ENCODE measurements at regions not wholly inside any gene's neighbourhood (a gene's known extent, or its start where the extent isn't known, plus 50 kb on each side); places are given as distances from the start of the nearest gene placed in this dataset.

DNA sequence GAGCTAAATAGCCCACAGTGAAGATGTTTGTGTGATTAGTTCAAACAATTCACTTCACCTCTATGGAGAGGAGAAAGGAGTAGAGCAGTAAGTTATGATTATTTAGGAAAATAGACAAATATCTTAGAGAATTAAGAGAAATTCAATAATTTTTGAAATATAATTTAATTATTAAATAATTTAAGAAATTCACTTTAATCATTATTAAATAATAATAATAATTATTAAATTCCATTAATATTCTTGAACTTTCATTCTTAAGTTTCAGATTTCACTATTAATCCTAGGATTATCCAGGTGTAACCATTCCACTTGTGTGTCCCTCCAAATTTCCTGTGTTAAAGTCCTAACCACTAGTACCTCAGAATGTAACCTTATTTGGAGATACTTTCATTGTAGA is 58.9 kb upstream of the RGS18 start (continued):
- TF ChIP-seq ZNF574 (CRISPR knock-in tag; IDR thresholded peaks at IDR 0.05): no peak
- no peak for TF ChIP-seq NFIC (IDR thresholded peaks at IDR 0.05; ENCODE audit: low read length)
- no peak for TF ChIP-seq HNRNPK (IDR thresholded peaks at IDR 0.05; ENCODE audit: low read depth, low read length, poor library complexity, severe bottlenecking)

DNA sequence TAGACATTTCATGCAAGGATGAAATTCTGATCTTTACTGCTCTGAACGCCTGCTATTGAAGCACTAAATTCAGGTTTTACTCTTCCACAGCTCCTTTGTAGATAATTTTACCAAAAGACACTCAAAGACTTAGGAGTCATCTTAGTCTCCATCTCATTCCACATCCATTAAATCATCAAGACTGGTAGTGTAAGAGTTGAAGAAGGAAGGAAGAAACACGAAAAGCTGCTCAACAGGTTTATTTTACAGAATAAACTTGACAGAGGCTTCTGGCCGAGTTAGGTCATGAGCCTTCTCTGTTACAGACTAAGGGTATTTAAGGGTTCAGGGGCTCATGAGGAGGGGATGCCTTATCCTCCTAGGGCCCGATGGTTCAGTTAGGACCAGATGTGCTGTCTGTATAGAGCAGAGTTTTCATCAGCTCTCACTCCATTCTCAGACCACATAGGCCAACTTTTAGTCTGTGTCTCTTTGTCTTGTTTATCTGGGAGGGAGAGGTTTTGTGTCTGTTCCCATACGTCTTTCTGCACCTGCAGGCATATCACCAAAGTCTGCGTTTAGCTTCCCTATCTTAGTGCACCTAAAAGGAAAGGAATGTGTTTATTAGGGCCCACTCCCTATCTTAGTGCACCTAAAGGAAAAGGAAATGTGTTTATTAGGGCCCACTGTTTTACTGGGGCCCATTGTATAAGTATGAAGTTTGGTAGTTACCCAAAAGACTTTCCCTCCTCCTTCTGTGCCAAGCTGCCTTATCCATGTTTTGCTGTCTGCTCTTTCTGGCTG is 57.4 kb upstream of the RGS18 start:
- Histone ChIP-seq H3K36me3 (replicated peaks in 1 of 2; ENCODE audit: control insufficient read depth in 1 of 2, insufficient read depth in 2 of 2, low read length in 2 of 2) (no peaks in the 10 kb centered on the region), H3K4me3 (replicated peaks in 1 of 3; ENCODE audit: insufficient read depth in 1 of 3, low read depth in 2 of 3, low read length in 3 of 3) (no peak overlapping the region), H3K27me3 (ENCODE audit: control insufficient read depth in 1 of 2, insufficient read depth in 2 of 2, low read length in 2 of 2) (no peaks in the 10 kb centered on the region), H3K9ac (ENCODE audit: insufficient read depth, low read depth, low read length) (no peak overlapping the region), H4K20me1 (ENCODE audit: insufficient read depth, low read length) (no peaks in the 10 kb centered on the region), H3K79me2 (ENCODE audit: insufficient read depth, low read length) (no peaks in the 10 kb centered on the region), H3K4me1 (ENCODE audit: insufficient read depth, low read length) (no peaks in the 10 kb centered on the region), H2AFZ (ENCODE audit: low read length) (no peak overlapping the region), H3K27ac (ENCODE audit: extremely low read length, insufficient read depth, low read length) (no peak overlapping the region), H3K4me2 (ENCODE audit: low read depth, low read length) (no peak overlapping the region), H3K9me3 (ENCODE audit: low read length) (no peaks in the 10 kb centered on the region)
- ATAC-seq (no peak), FAIRE-seq (no peak), DNase-seq (ENCODE audit: low spot score) (no peak)
- ChIA-PET POLR2A (no interaction called here), CTCF (ENCODE audit: low intra/inter-chr PET ratio, low total read pairs) (no interaction called here)
- WGBS (ENCODE audit: low lambda C conversion rate): 0% methylated on average over 5 of the region's 6 CpGs
- no TSS peak for BruUV-seq (replicated peaks)
- intact Hi-C loops (cut with micrococcal nuclease; ENCODE audit: unreplicated experiment) (no loop called here), in situ Hi-C loops (cut with HindIII; ENCODE audit: extremely low pct_ligation_motif_present, low pct_unique_long_range_greater_than_20kb) (no loop called here)
- no peak for TF ChIP-seq GATAD2A (CRISPR knock-in tag; IDR thresholded peaks at IDR 0.05)
- no peak for TF ChIP-seq ATF7-NPFF (CRISPR knock-in tag; IDR thresholded peaks at IDR 0.05; ENCODE audit: low read depth)
- no peak for TF ChIP-seq ATF7 (IDR thresholded peaks at IDR 0.05)
- TF ChIP-seq ATF7 (CRISPR knock-in tag; IDR thresholded peaks at IDR 0.05): no peak
- TF ChIP-seq ZNF446 (CRISPR knock-in tag; IDR thresholded peaks at IDR 0.05): no peak
- TF ChIP-seq REXO4 (CRISPR knock-in tag; IDR thresholded peaks at IDR 0.05; ENCODE audit: borderline replicate concordance): no peak
- TF ChIP-seq, protein P1, sequence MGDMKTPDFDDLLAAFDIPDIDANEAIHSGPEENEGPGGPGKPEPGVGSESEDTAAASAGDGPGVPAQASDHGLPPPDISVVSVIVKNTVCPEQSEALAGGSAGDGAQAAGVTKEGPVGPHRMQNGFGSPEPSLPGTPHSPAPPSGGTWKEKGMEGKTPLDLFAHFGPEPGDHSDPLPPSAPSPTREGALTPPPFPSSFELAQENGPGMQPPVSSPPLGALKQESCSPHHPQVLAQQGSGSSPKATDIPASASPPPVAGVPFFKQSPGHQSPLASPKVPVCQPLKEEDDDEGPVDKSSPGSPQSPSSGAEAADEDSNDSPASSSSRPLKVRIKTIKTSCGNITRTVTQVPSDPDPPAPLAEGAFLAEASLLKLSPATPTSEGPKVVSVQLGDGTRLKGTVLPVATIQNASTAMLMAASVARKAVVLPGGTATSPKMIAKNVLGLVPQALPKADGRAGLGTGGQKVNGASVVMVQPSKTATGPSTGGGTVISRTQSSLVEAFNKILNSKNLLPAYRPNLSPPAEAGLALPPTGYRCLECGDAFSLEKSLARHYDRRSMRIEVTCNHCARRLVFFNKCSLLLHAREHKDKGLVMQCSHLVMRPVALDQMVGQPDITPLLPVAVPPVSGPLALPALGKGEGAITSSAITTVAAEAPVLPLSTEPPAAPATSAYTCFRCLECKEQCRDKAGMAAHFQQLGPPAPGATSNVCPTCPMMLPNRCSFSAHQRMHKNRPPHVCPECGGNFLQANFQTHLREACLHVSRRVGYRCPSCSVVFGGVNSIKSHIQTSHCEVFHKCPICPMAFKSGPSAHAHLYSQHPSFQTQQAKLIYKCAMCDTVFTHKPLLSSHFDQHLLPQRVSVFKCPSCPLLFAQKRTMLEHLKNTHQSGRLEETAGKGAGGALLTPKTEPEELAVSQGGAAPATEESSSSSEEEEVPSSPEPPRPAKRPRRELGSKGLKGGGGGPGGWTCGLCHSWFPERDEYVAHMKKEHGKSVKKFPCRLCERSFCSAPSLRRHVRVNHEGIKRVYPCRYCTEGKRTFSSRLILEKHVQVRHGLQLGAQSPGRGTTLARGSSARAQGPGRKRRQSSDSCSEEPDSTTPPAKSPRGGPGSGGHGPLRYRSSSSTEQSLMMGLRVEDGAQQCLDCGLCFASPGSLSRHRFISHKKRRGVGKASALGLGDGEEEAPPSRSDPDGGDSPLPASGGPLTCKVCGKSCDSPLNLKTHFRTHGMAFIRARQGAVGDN (CRISPR knock-in tag; IDR thresholded peaks at IDR 0.05): no peak
- no peak for TF ChIP-seq FOXC1 (CRISPR knock-in tag; IDR thresholded peaks at IDR 0.05; ENCODE audit: borderline replicate concordance)
- TF ChIP-seq ZNF24 (IDR thresholded peaks at IDR 0.05): no peak
- no peak for TF ChIP-seq ARID5B (CRISPR knock-in tag; IDR thresholded peaks at IDR 0.05)

Data from HepG2 (cell line).